ENCODE measurements at regions not wholly inside any gene's neighbourhood (a gene's known extent, or its start where the extent isn't known, plus 50 kb on each side); places are given as distances from the start of the nearest gene placed in this dataset.

DNA sequence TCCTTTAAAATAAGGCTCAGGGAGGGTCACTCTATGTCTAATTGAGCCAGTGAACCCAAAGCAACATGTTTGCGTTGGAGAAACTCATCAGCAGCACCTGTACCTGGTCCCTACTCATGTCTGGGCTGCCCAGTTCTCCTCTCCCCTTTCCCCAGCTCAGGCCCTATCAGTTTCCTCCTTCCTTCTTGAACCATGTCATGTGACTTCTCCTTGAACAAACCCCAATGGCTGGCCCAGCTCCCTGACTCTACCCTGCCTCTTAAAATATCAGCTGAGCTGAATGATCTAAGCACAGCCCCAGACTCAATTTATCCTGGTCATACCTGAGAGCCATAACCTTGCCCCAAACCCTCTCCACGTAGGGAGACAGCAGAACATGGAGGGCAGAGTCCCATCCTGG lies 290.9 kb downstream of the LPIN1 start:
- DNase-seq (ENCODE audit: extremely low read depth, low read depth): no peak
- no peak for TF ChIP-seq CTCF (IDR thresholded peaks at IDR 0.05; ENCODE audit: low read depth, low read length)

DNA sequence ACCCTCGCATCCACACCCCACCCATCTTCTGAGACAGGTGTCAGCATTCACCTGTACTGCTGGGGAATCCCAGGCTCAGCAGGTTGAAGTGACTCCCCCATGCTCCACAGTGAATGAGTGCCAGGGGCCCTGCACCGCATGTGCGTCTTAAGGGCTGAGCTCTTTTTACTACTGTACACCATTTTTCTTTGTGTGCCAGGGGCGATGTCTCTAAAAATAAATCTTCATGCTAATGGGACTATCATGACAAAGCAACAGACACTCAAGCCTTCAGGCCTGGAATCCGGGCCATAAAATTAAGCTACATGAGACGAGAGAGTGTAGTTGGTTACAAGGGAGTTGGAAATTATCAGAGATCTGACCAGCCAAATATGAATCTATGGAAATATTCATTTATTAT lies 294.8 kb downstream of the LPIN1 start:
- TF ChIP-seq CTCF (IDR thresholded peaks at IDR 0.05; ENCODE audit: low read depth, low read length): no peak
- no peak for DNase-seq (ENCODE audit: extremely low read depth, low read depth)

DNA sequence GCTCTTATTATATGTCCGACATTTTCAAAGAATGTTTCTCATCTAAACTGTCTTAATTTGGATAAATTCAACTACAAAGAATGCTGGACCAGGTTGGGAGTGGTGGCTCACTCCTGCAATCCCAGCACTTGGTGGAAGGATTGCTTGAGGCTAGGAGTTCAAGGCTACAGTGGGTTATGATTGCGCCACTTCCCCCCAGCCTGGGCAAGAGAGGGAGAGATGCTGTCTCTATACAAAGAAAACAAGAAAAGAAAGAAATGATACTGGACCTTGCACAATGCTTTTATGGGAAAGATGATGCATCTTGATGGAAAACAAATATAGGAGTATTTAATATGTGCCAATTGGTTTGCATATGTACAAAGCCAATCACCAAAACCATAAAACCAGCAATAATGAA lies 296.7 kb downstream of the LPIN1 start:
- DNase-seq (ENCODE audit: extremely low read depth, low read depth): no peak
- TF ChIP-seq CTCF (IDR thresholded peaks at IDR 0.05; ENCODE audit: low read depth, low read length): no peak

DNA sequence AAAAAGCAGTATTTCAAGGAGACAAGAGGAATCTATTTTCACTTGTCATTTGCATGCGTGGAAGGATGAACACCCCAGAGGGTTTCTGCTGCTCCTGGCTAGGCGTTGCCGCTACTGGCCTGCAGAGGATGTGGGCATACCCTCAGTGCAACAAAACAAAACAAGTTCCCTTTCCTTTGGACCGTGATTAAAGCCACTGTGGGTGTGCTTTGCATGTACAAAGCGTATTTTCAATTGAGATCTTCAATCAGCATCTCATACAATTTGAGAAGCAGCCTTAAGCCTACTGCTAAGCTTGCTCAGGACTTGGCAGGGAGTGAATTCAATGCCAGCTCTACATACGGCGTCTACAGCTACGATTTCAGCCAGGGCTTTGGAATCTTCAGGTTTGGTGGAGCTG lies 298.4 kb downstream of the LPIN1 start:
- TF ChIP-seq CTCF (IDR thresholded peaks at IDR 0.05; ENCODE audit: low read depth, low read length): no peak
- no peak for DNase-seq (ENCODE audit: extremely low read depth, low read depth)

DNA sequence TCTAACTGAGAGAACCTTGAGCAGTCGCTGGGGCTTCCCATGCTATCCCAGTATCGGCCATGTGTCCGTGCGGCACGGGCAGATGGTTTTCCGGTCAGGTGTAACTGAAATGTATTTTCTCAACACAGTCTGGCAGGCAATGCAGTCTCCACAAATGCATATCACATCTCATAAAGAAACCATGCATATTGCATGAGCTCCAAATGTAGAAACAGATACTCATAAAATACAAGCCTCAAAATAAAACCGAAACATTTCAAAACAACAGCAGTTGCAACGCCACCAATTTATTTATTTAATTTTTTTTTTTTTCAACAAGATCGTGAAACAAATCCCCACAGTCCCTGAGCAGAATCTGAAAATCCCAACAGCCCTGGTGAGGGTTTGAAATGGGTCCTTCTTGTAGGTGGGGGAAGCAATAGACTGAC lies 299.4 kb downstream of the LPIN1 start:
- DNase-seq (ENCODE audit: extremely low read depth, low read depth): no peak
- TF ChIP-seq CTCF (IDR thresholded peaks at IDR 0.05; ENCODE audit: low read depth, low read length): no peak

- no peak for TF ChIP-seq CTCF (IDR thresholded peaks at IDR 0.05; ENCODE audit: low read depth, low read length)
- DNase-seq (ENCODE audit: extremely low read depth, low read depth): no peak
Observed at GRCh38 chr2:12046641-12047040, 300.2 kb downstream of the LPIN1 start.

DNA sequence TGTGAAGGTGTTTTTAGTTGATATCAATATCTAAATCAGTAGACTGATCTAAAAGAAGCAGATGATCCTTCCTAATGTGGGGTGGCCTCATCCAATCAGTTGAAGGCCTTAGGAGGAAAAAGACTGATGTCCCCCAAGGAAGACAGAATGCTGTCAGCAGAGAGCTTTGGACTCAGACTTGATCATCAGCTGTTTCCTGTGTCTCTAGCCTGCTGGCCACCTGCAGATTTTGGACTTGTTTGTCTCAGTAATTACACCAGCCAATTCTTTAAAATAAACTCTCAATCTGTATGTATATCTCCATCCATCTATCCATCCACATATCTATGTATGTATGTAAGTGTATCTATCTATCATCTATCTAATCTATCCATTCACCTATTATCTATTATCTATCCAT lies 301.3 kb downstream of the LPIN1 start:
- DNase-seq (ENCODE audit: extremely low read depth, low read depth): no peak
- TF ChIP-seq CTCF (IDR thresholded peaks at IDR 0.05; ENCODE audit: low read depth, low read length): no peak

Data from AG09319 (cell line).